Transverse colon (tissue), 4 donors: ENCODE measurements at regions not wholly inside any gene's neighbourhood (a gene's known extent, or its start where the extent isn't known, plus 50 kb on each side); places are given as distances from the start of the nearest gene placed in this dataset.

Source experiments
- DNase-seq: peaks from one replicate; pipeline ENCODE4 v3.0.0-alpha.2; 2019
- H3K27ac ChIP-seq, 4 donors: fragments of 200-600 bp; sonication (generic); 2 replicates each; pipeline ENCODE4 v1.5.1; 2016 to 2018; ENCODE audit warnings: inconsistent platforms in 4 of 4
- H3K27me3 ChIP-seq: fragments of 200-600 bp; sonication (generic); 2 replicates; pipeline ENCODE4 v1.5.1; 2017; ENCODE audit warnings: inconsistent platforms
- H3K36me3 ChIP-seq, 4 donors: fragments of 200-600 bp; sonication (generic); 2 replicates each; pipeline ENCODE4 v1.5.1; 2017 to 2019; ENCODE audit warnings: inconsistent platforms in 4 of 4
- H3K4me1 ChIP-seq, 4 donors: fragments of 200-600 bp; sonication (generic); 2 replicates each; pipeline ENCODE4 v1.5.1; 2017 to 2020; ENCODE audit warnings: inconsistent platforms in 4 of 4
- H3K4me3 ChIP-seq, 4 donors: fragments of 200-600 bp; sonication (generic); 1 replicate in 1 of 4; 2 replicates in 3 of 4; pipeline versions ENCODE4 v1.5.1 to v1.6.1; 2017 to 2019; ENCODE audit warnings: inconsistent platforms in 4 of 4
- H3K9me3 ChIP-seq, 2 donors: fragments of 200-600 bp; sonication (generic); 2 replicates each; pipeline ENCODE4 v1.5.1; 2017 to 2019; ENCODE audit warnings: inconsistent platforms in 2 of 2
- CTCF ChIP-seq, 5 experiments: fragments of 200-600 bp in 3 of 5; fragments of 450-650 bp in 2 of 5; sonication (generic) in 3 of 5; IDR thresholded peaks; 1 replicate in 2 of 5; 2 replicates in 3 of 5; pipeline ENCODE4 v1.5.1; 2016 to 2017; ENCODE audit warnings: antibody characterized with exemption in 5 of 5, inconsistent platforms in 3 of 5, mild to moderate bottlenecking in 2 of 5, moderate library complexity in 1 of 5
- EP300 ChIP-seq: sonication (generic); formaldehyde crosslinking; IDR thresholded peaks from one replicate; pipeline ENCODE4 v1.6.1; 2017; ENCODE audit warnings: antibody characterized with exemption, low read depth
- POLR2A ChIP-seq: fragments of 450-650 bp; IDR thresholded peaks from one replicate; pipeline ENCODE4 v1.6.1; 2016; ENCODE audit warnings: antibody characterized with exemption, mild to moderate bottlenecking, moderate library complexity
- POLR2AphosphoS5 ChIP-seq, 3 donors: sonication (generic); formaldehyde crosslinking; IDR thresholded peaks; one replicate each; pipeline ENCODE4 v1.6.1; 2016; ENCODE audit warnings: antibody characterized with exemption in 3 of 3
- WGBS, 2 donors: methylation state at CpG; one replicate each; pipeline ENCODE4 v1.1.5; 2018; ENCODE audit warnings: low coverage in 1 of 2; 5-methylcytosine and 5-hydroxymethylcytosine counted together
- in situ Hi-C, 4 donors: fragments of 200-750 bp; cut with MboI; loops; one replicate each; pipeline versions ENCODE4 v1.15.0 to v1.15.1; 2017; ENCODE audit warnings: low sequenced_read_pairs in 3 of 4, low pct_ligation_motif_present in 1 of 4, low pct_unique_long_range_greater_than_20kb in 1 of 4
- intact Hi-C: fragments of 100-400 bp; cut with DNase I; formaldehyde crosslinking; loops from one replicate; pipeline ENCODE4 v1.15.1; 2023; ENCODE audit warnings: low total_unique reads

- no peak overlapping the region for H3K27ac ChIP-seq
- no peaks in the 10 kb centered on the region for H3K36me3 ChIP-seq
- H3K4me1 ChIP-seq, result no peaks in the 10 kb centered on the region
- no peak for DNase-seq
- WGBS, 2 donors, result 38 to 54% methylated on average over 1 to 2 of the region's 2 CpGs
- intact Hi-C loops (no loop called here), in situ Hi-C loops (loop anchor here in 2 of 4 donors (25.0 kb wide), 1 partner anchor 998 kb away; no protein-coding TSS in a partner anchor)
- TF ChIP-seq CTCF (IDR thresholded peaks at IDR 0.05) (no peak), POLR2A (no peak), POLR2AphosphoS5 (IDR thresholded peaks at IDR 0.05) (no peak)
- H3K27me3 ChIP-seq, result no peaks in the 10 kb centered on the region
- H3K4me3 ChIP-seq, result no peak overlapping the region
- H3K9me3 ChIP-seq, result no peaks in the 10 kb centered on the region
Measured at GRCh38 chr1:105785021-105785420, 1271.5 kb upstream of the PRMT6 start.

- Histone ChIP-seq H3K27me3 (no peaks in the 10 kb centered on the region), H3K36me3 (no peaks in the 10 kb centered on the region), H3K9me3 (no peaks in the 10 kb centered on the region), H3K4me1 (no peaks in the 10 kb centered on the region), H3K27ac (no peak overlapping the region), H3K4me3 (no peak overlapping the region)
- WGBS, 2 donors, result 79 to 82% methylated on average over 1 of the region's 1 CpG
- in situ Hi-C loops (loop anchor here in 2 of 4 donors (25.0 kb wide), 1 partner anchor 1006 kb away; no protein-coding TSS in a partner anchor), intact Hi-C loops (no loop called here)
- peak; percentile 32 to 54 (median 52) for TF ChIP-seq CTCF (IDR thresholded peaks at IDR 0.05)
- TF ChIP-seq POLR2A, result no peak
- peak; percentile 27 for DNase-seq
Measured at GRCh38 chr1:105793536-105794146, 1262.8 kb upstream of the PRMT6 start.

- H3K9me3 ChIP-seq, result no peaks in the 10 kb centered on the region
- intact Hi-C loops (no loop called here), in situ Hi-C loops (loop anchor here in 2 of 4 donors (25.0 kb wide), 1 partner anchor 1008 kb away; no protein-coding TSS in a partner anchor)
- H3K27ac ChIP-seq, result no peak overlapping the region
- H3K4me3 ChIP-seq, result no peak overlapping the region
- H3K4me1 ChIP-seq, result no peaks in the 10 kb centered on the region
- no peak for TF ChIP-seq POLR2AphosphoS5 (IDR thresholded peaks at IDR 0.05)
- TF ChIP-seq POLR2A, result no peak
- TF ChIP-seq EP300, result no peak
- no peak for TF ChIP-seq CTCF (IDR thresholded peaks at IDR 0.05)
- H3K27me3 ChIP-seq, result no peaks in the 10 kb centered on the region
- 83 to 92% methylated on average over 6 to 25 of the region's 32 CpGs for WGBS, 2 donors
- no peak for DNase-seq
- no peaks in the 10 kb centered on the region for H3K36me3 ChIP-seq
Measured at GRCh38 chr1:105795741-105796140, 1260.7 kb upstream of the PRMT6 start.

GRCh38 chr1:105830571-105831146 lies 1225.8 kb upstream of the PRMT6 start:
- in situ Hi-C loops, result no loop called here
- no peak for DNase-seq
- Histone ChIP-seq H3K4me3 (no peak overlapping the region), H3K27ac (no peak overlapping the region), H3K36me3 (no peaks in the 10 kb centered on the region), H3K27me3 (no peaks in the 10 kb centered on the region), H3K9me3 (no peaks in the 10 kb centered on the region), H3K4me1 (no peaks in the 10 kb centered on the region)
- 37 to 51% methylated on average over 3 of the region's 3 CpGs for WGBS, 2 donors
- TF ChIP-seq POLR2AphosphoS5 (IDR thresholded peaks at IDR 0.05) (no peak), POLR2A (no peak), CTCF (IDR thresholded peaks at IDR 0.05) (no peak), EP300 (no peak)
- intact Hi-C loops, result no loop called here
